ENCODE measurements at regions not wholly inside any gene's neighbourhood (a gene's known extent, or its start where the extent isn't known, plus 50 kb on each side); places are given as distances from the start of the nearest gene placed in this dataset.

DNA sequence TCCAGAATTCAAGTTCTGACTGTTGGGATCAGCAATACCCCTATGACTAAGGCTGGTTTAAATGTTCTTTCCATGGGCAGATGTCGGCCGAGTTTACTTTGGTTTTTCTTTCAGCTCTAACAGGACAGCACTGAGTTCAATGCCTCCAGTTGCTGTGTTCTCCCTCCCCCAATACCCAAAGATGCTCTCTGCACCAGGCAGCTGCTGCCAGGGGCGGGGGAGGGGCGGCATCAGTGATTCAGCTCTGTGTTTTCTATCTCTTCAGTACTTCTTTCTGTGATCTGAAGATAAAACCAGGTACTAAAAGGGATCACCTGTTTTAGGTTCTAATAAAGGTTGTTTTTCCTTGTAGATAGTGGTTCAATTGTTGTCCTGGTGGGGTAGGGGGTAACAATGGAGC, 576.7 kb upstream of the POT1 start:
- peaks cover 0 to 18% (median 0%) of the 10 kb centered on the region in 8 donors for H3K9me3 ChIP-seq
- no peak for DNase-seq
- 57 to 72% (median 59%) methylated on average over 4 of the region's 4 CpGs for WGBS, 5 donors
- H3K4me3 ChIP-seq, result no peak overlapping the region
- TF ChIP-seq, protein P1, sequence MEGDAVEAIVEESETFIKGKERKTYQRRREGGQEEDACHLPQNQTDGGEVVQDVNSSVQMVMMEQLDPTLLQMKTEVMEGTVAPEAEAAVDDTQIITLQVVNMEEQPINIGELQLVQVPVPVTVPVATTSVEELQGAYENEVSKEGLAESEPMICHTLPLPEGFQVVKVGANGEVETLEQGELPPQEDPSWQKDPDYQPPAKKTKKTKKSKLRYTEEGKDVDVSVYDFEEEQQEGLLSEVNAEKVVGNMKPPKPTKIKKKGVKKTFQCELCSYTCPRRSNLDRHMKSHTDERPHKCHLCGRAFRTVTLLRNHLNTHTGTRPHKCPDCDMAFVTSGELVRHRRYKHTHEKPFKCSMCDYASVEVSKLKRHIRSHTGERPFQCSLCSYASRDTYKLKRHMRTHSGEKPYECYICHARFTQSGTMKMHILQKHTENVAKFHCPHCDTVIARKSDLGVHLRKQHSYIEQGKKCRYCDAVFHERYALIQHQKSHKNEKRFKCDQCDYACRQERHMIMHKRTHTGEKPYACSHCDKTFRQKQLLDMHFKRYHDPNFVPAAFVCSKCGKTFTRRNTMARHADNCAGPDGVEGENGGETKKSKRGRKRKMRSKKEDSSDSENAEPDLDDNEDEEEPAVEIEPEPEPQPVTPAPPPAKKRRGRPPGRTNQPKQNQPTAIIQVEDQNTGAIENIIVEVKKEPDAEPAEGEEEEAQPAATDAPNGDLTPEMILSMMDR (IDR thresholded peaks at IDR 0.05 in 8 of 11, conservative IDR thresholded peaks at IDR 0.05 in 3 of 11), result no peak
- no peak for TF ChIP-seq POLR2A (IDR thresholded peaks at IDR 0.05)
- TF ChIP-seq POLR2AphosphoS5 (IDR thresholded peaks at IDR 0.05), result no peak
- H3K4me1 ChIP-seq, result no peaks in the 10 kb centered on the region
- H3K27ac ChIP-seq, result no peak overlapping the region
- no peaks in the 10 kb centered on the region for H3K36me3 ChIP-seq
- no peaks in the 10 kb centered on the region for H3K27me3 ChIP-seq (replicated peaks in 1 of 7)
- intact Hi-C loops (cut with DNase I; ENCODE audit: low total_unique reads), result no loop called here

DNA sequence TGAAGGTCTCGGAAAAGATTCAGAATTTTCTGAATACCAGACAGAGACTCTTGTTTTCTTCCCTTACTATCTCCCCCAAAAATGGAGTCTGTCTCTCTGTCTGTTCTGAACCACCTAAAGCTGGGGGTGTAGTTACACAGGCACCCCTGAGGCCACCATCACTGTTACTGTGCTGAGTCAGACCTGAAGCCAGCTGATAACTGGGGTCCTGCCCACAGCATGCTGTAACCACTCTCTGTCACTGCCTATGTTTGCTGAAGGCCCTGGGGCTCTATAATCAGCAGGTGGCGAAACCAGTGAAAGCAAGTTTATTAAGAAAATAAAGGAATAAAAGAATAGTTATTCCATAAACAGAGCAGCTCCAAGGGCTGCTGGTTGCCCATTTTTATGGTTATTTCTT, 575.2 kb upstream of the POT1 start:
- no peaks in the 10 kb centered on the region for H3K4me1 ChIP-seq

DNA sequence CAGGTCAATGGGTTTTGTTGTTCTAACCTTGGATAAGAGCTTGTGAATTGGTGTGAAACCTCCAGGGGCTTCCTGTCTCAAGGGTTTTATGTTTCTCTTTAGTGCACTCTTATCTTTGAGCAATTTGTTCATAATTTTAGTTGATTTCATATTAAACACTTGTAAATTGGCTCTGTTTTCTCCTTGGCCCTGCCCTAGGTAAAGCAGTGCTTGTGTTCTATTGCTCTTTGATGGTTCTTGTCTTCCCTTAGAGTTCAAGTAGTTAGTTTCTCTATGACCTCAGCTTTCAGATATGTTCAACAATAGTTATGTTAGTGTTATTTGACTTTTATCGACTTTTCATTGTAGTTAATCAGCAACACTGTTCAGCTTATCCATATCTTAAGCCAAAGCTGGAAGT, 566.4 kb upstream of the POT1 start:
- H3K27ac ChIP-seq, result no peak overlapping the region

More for the DNA sequence above, 575.2 kb upstream of the POT1 start:
- no peak for DNase-seq
- no peaks in the 10 kb centered on the region for H3K27me3 ChIP-seq (replicated peaks in 1 of 7)
- TF ChIP-seq POLR2A (IDR thresholded peaks at IDR 0.05) (no peak), POLR2AphosphoS5 (IDR thresholded peaks at IDR 0.05) (no peak)
- TF ChIP-seq, protein P1 (IDR thresholded peaks at IDR 0.05 in 8 of 11, conservative IDR thresholded peaks at IDR 0.05 in 3 of 11), result no peak
- peaks cover 0 to 19% (median 0%) of the 10 kb centered on the region in 8 donors for H3K9me3 ChIP-seq
- 78 to 95% (median 92%) methylated on average over 2 of the region's 2 CpGs for WGBS, 5 donors
- intact Hi-C loops (cut with DNase I; ENCODE audit: low total_unique reads), result no loop called here
- H3K4me3 ChIP-seq, result no peak overlapping the region
- H3K36me3 ChIP-seq, result no peaks in the 10 kb centered on the region
- H3K27ac ChIP-seq, result no peak overlapping the region

DNA sequence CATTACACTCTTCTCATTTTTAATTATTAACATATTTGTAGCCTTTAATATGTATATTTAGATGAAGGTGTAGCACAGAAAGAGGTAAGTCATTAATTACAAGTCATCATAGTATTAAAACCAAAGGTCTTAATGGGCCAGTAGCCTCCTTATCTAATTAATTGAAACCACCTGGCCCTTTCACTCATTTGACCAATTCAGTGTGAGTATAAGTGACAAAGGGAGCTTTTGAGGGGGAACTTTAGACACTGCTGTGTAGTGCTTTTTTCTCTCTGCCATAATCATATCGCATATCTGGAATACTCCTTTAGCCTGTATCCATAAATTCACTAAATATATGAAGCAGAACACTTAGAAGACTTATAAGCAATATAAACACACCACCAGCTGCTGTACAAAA, 562.9 kb upstream of the POT1 start:
- WGBS, 5 donors, result 59 to 80% (median 74%) methylated on average over 1 of the region's 1 CpG
- Histone ChIP-seq H3K36me3 (no peaks in the 10 kb centered on the region), H3K27ac (no peak overlapping the region), H3K9me3 (peaks cover 0 to 5% (median 0%) of the 10 kb centered on the region in 8 donors), H3K27me3 (replicated peaks in 1 of 7) (no peaks in the 10 kb centered on the region), H3K4me1 (no peaks in the 10 kb centered on the region), H3K4me3 (no peak overlapping the region)
- DNase-seq, result no peak
- intact Hi-C loops (cut with DNase I; ENCODE audit: low total_unique reads), result no loop called here
- no peak for TF ChIP-seq POLR2AphosphoS5 (IDR thresholded peaks at IDR 0.05)
- TF ChIP-seq, protein P1 (IDR thresholded peaks at IDR 0.05 in 8 of 11, conservative IDR thresholded peaks at IDR 0.05 in 3 of 11), result no peak

More for the DNA sequence above, 566.4 kb upstream of the POT1 start:
- no peaks in the 10 kb centered on the region for H3K27me3 ChIP-seq (replicated peaks in 1 of 7)
- no peaks in the 10 kb centered on the region for H3K36me3 ChIP-seq
- peaks cover 0 to 12% (median 0%) of the 10 kb centered on the region in 8 donors for H3K9me3 ChIP-seq
- no peak for DNase-seq
- WGBS, 5 donors, result 77 to 86% (median 82%) methylated on average over 1 of the region's 1 CpG
- TF ChIP-seq POLR2AphosphoS5 (IDR thresholded peaks at IDR 0.05) (no peak), POLR2A (IDR thresholded peaks at IDR 0.05) (no peak)
- TF ChIP-seq, protein P1 (IDR thresholded peaks at IDR 0.05 in 8 of 11, conservative IDR thresholded peaks at IDR 0.05 in 3 of 11), result no peak
- no peak overlapping the region for H3K4me3 ChIP-seq
- no peaks in the 10 kb centered on the region for H3K4me1 ChIP-seq
- intact Hi-C loops (cut with DNase I; ENCODE audit: low total_unique reads), result no loop called here

Data from spleen (tissue), 11 donors.